Lung (tissue), 11 donors: ENCODE measurements at regions not wholly inside any gene's neighbourhood (a gene's known extent, or its start where the extent isn't known, plus 50 kb on each side); places are given as distances from the start of the nearest gene placed in this dataset.

Experiments used
- ATAC-seq: fragments of 200-7000 bp; cut with Tn5 transposase; one replicate; pipeline ENCODE4 v1.9.1; 2020; ENCODE audit warnings: moderate number of reproducible peaks; ENCODE audit not compliant: insufficient read depth, low FRiP score
- DNase-seq, 3 donors: peaks; one replicate each; pipeline ENCODE4 v3.0.0-alpha.2; 2013 to 2017
- H3K27ac ChIP-seq, 2 donors: one replicate each; pipeline ENCODE4 v1.5.1; 2013; ENCODE audit warnings: mild to moderate bottlenecking in 2 of 2, moderate library complexity in 2 of 2, control low read depth in 1 of 2, inconsistent platforms in 1 of 2, low read depth in 1 of 2, low read length in 1 of 2
- H3K27me3 ChIP-seq, 3 donors: one replicate each; pipeline ENCODE4 v1.5.1; 2013; ENCODE audit warnings: low read length in 2 of 3; ENCODE audit not compliant: control insufficient read depth in 3 of 3, insufficient read depth in 3 of 3
- H3K36me3 ChIP-seq, 4 donors: one replicate each; pipeline ENCODE4 v1.5.1; 2013; ENCODE audit warnings: low read length in 4 of 4, mild to moderate bottlenecking in 1 of 4, moderate library complexity in 1 of 4; ENCODE audit not compliant: control insufficient read depth in 4 of 4, insufficient read depth in 4 of 4
- H3K4me1 ChIP-seq, 5 donors: one replicate each; pipeline ENCODE4 v1.5.1; 2013; ENCODE audit warnings: low read length in 5 of 5, mild to moderate bottlenecking in 2 of 5, moderate library complexity in 1 of 5; ENCODE audit not compliant: control insufficient read depth in 5 of 5, insufficient read depth in 5 of 5
- H3K4me3 ChIP-seq: one replicate; pipeline ENCODE4 v1.5.1; 2013; ENCODE audit warnings: mild to moderate bottlenecking, control low read depth, moderate library complexity
- H3K9ac ChIP-seq, 2 donors: one replicate each; pipeline ENCODE4 v1.5.1; 2013; ENCODE audit warnings: low read length in 2 of 2, control low read depth in 1 of 2; ENCODE audit not compliant: insufficient read depth in 1 of 2
- H3K9me3 ChIP-seq, 4 donors: one replicate each; pipeline ENCODE4 v1.5.1; 2013; ENCODE audit warnings: low read length in 3 of 4, mild to moderate bottlenecking in 1 of 4, moderate library complexity in 1 of 4; ENCODE audit not compliant: control insufficient read depth in 4 of 4, insufficient read depth in 3 of 4
- CTCF ChIP-seq: IDR thresholded peaks from 2 replicates; pipeline ENCODE4 v1.5.1; 2012; ENCODE audit warnings: mild to moderate bottlenecking; ENCODE audit errors: control extremely low read depth, extremely low read depth
- WGBS, 2 donors: extraction: QIAGEN DNeasy Blood & Tissue Kit; methylation state at CpG; one replicate each; pipeline ENCODE4 v1.1.7; 2013; 5-methylcytosine and 5-hydroxymethylcytosine counted together
- donor health status: control.
- donor health status: control.
- donor health status: Bipolar disorder and iron deficiency.
- donor health status: healthy.
- donor health status: DM: yes; HTN: yes; CAD: no.

- no peak for ATAC-seq
- no peaks in the 10 kb centered on the region for H3K36me3 ChIP-seq
- WGBS, 2 donors, result 97% methylated on average over 5 of the region's 5 CpGs
Measured at GRCh38 chr22:47647720-47648119, 885.3 kb downstream of the TBC1D22A start.

DNA sequence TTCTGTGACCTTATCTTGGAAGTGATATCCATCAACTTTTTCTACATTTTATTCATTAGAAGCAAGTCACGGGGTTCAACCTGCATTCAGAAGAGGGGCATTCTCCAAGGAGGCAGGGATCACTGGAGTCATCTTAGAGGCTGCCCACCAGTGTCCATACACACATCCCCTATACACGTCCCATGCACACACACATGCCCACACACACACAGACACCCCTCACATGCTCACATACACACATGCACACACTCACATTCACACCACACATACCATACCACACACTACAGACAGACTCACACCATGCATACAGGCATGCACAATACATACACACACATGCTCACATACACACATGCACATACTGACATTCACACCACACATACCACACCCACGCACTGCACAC, 884.7 kb downstream of the TBC1D22A start:
- Histone ChIP-seq H3K36me3 (no peaks in the 10 kb centered on the region), H3K27ac (no peak overlapping the region), H3K4me3 (no peak overlapping the region), H3K9me3 (peaks cover 0 to 5% (median 0%) of the 10 kb centered on the region in 4 donors), H3K27me3 (peaks cover 0 to 6% (median 0%) of the 10 kb centered on the region in 3 donors), H3K9ac (no peak overlapping the region), H3K4me1 (no peaks in the 10 kb centered on the region)
- no peak for TF ChIP-seq CTCF
- DNase-seq, result no peak
- ATAC-seq, result no peak
- WGBS, 2 donors, result 84 to 92% methylated on average over 3 of the region's 3 CpGs

More at GRCh38 chr22:47647720-47648119, 885.3 kb downstream of the TBC1D22A start:
- Histone ChIP-seq H3K9ac (no peak overlapping the region), H3K4me3 (no peak overlapping the region), H3K27me3 (peaks cover 0 to 6% (median 0%) of the 10 kb centered on the region in 3 donors), H3K27ac (no peak overlapping the region), H3K9me3 (peaks cover 0 to 5% (median 2%) of the 10 kb centered on the region in 4 donors), H3K4me1 (no peaks in the 10 kb centered on the region)
- DNase-seq, result no peak
- no peak for TF ChIP-seq CTCF

DNA sequence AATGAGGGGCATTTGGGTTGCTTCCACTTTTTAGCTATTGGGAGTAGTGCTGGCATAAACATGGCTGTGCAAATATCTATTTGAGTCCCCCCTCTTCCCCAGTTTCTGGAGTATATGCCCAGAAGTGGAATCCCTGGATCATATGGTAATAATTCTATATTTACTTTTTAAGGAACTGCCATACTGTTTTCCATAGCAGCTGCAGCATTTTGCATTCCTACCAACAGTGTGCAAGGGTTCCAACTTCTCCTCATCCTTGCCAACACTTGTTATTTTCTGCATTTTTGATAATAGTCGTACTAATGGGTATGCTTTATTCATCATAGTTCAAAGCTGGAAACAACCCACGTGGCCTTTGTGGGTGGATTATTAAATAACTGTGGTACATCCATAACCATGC, 883.5 kb downstream of the TBC1D22A start:
- Histone ChIP-seq H3K9me3 (peaks cover 0 to 5% (median under 1%) of the 10 kb centered on the region in 4 donors), H3K4me3 (no peak overlapping the region), H3K9ac (no peak overlapping the region), H3K36me3 (no peaks in the 10 kb centered on the region), H3K27me3 (peaks cover 0 to 6% (median 0%) of the 10 kb centered on the region in 3 donors), H3K27ac (no peak overlapping the region), H3K4me1 (no peaks in the 10 kb centered on the region)
- TF ChIP-seq CTCF, result no peak
- ATAC-seq (no peak), DNase-seq (no peak)
- WGBS, 2 donors, result 79 to 83% methylated on average over 2 of the region's 2 CpGs

- Histone ChIP-seq H3K4me1 (no peaks in the 10 kb centered on the region), H3K27me3 (peaks cover 0 to 6% (median 0%) of the 10 kb centered on the region in 3 donors), H3K4me3 (no peak overlapping the region), H3K9me3 (peaks cover 0 to 5% (median under 1%) of the 10 kb centered on the region in 4 donors), H3K27ac (no peak overlapping the region), H3K9ac (no peak overlapping the region), H3K36me3 (no peaks in the 10 kb centered on the region)
- WGBS, 2 donors, result 82 to 84% methylated on average over 4 of the region's 4 CpGs
- TF ChIP-seq CTCF, result no peak
- ATAC-seq (no peak), DNase-seq (no peak)
Measured at GRCh38 chr22:47645450-47645914, 883.0 kb downstream of the TBC1D22A start.
